CD4-positive, CD25-positive, alpha-beta regulatory T cell (primary cell): ENCODE measurements at regions not wholly inside any gene's neighbourhood (a gene's known extent, or its start where the extent isn't known, plus 50 kb on each side); places are given as distances from the start of the nearest gene placed in this dataset.

ENCODE experiments used
- ATAC-seq, 2 donors: fragments of 150-1000 bp; cut with Tn5 transposase; one replicate each; pipeline ENCODE4 v1.10.0; 2021; ENCODE audit warnings: low read depth in 2 of 2, moderate number of reproducible peaks in 2 of 2, moderate library complexity in 1 of 2
- DNase-seq, 3 donors: peaks; one replicate each; pipeline versions ENCODE4 v3.0.0 to v3.0.0-alpha.2; 2012 to 2022; ENCODE audit warnings: mixed read lengths in 1 of 3
- H3K27ac ChIP-seq: one replicate; pipeline ENCODE4 v1.7.0; 2013; ENCODE audit warnings: mild to moderate bottlenecking, low read length; ENCODE audit not compliant: insufficient read depth, poor library complexity, severe bottlenecking
- H3K27me3 ChIP-seq: one replicate; pipeline ENCODE4 v1.7.0; 2013; ENCODE audit warnings: low read length; ENCODE audit not compliant: control insufficient read depth, insufficient read depth
- H3K36me3 ChIP-seq: one replicate; pipeline ENCODE4 v1.7.0; 2013; ENCODE audit warnings: mild to moderate bottlenecking, low read length, moderate library complexity; ENCODE audit not compliant: control insufficient read depth, insufficient read depth
- H3K4me1 ChIP-seq: 2 replicates; pipeline ENCODE4 v1.7.0; 2013; ENCODE audit warnings: mild to moderate bottlenecking, low read length; ENCODE audit not compliant: insufficient read depth, control insufficient read depth, poor library complexity, severe bottlenecking
- H3K4me3 ChIP-seq: one replicate; pipeline ENCODE4 v1.7.0; 2013; ENCODE audit warnings: low read depth, mild to moderate bottlenecking, low read length, moderate library complexity
- H3K9me3 ChIP-seq, 2 experiments: 1 replicate in 1 of 2; 2 replicates in 1 of 2; pipeline ENCODE4 v1.7.0; 2013; ENCODE audit warnings: low read length in 2 of 2, mild to moderate bottlenecking in 1 of 2, moderate library complexity in 1 of 2; ENCODE audit not compliant: control insufficient read depth in 2 of 2
- H3K27ac Mint-ChIP-seq, 3 donors: one replicate each; pipeline ENCODE4 v1.8.0; 2020 to 2022; ENCODE audit warnings: mild to moderate bottlenecking in 3 of 3, mixed read lengths in 3 of 3, moderate library complexity in 2 of 3
- H3K27me3 Mint-ChIP-seq: one replicate; pipeline ENCODE4 v1.8.0; 2022; ENCODE audit warnings: mild to moderate bottlenecking, mixed read lengths
- H3K36me3 Mint-ChIP-seq: one replicate; pipeline ENCODE4 v1.8.0; 2020; ENCODE audit warnings: mixed read lengths
- H3K4me1 Mint-ChIP-seq, 4 donors: one replicate each; pipeline ENCODE4 v1.8.0; 2020 to 2022; ENCODE audit warnings: mixed read lengths in 4 of 4, mild to moderate bottlenecking in 1 of 4
- H3K4me3 Mint-ChIP-seq, 4 donors: one replicate each; pipeline ENCODE4 v1.8.0; 2020 to 2022; ENCODE audit warnings: mild to moderate bottlenecking in 4 of 4, mixed read lengths in 4 of 4, moderate library complexity in 3 of 4
- H3K9me3 Mint-ChIP-seq, 7 donors: one replicate each; pipeline ENCODE4 v1.8.0; 2020 to 2022; ENCODE audit warnings: mixed read lengths in 7 of 7, mild to moderate bottlenecking in 3 of 7, moderate library complexity in 2 of 7

GRCh38 chr17:79667746-79668145 lies 56.9 kb upstream of the RBFOX3 start:
- Mint-ChIP-seq H3K36me3 (no peaks in the 10 kb centered on the region), H3K9me3 (peaks cover 0 to 10% (median 2%) of the 10 kb centered on the region in 7 donors), H3K27ac (no peak overlapping the region), H3K4me3 (no peak overlapping the region), H3K27me3 (peaks cover 14% of the 10 kb centered on the region), H3K4me1 (no peaks in the 10 kb centered on the region)
- Histone ChIP-seq H3K27me3 (no peaks in the 10 kb centered on the region), H3K36me3 (no peaks in the 10 kb centered on the region), H3K4me3 (no peak overlapping the region), H3K9me3 (peaks cover 0 to under 1% of the 10 kb centered on the region in 2 experiments), H3K4me1 (no peaks in the 10 kb centered on the region), H3K27ac (no peak overlapping the region)
- no peak for DNase-seq
- ATAC-seq = no peak

DNA sequence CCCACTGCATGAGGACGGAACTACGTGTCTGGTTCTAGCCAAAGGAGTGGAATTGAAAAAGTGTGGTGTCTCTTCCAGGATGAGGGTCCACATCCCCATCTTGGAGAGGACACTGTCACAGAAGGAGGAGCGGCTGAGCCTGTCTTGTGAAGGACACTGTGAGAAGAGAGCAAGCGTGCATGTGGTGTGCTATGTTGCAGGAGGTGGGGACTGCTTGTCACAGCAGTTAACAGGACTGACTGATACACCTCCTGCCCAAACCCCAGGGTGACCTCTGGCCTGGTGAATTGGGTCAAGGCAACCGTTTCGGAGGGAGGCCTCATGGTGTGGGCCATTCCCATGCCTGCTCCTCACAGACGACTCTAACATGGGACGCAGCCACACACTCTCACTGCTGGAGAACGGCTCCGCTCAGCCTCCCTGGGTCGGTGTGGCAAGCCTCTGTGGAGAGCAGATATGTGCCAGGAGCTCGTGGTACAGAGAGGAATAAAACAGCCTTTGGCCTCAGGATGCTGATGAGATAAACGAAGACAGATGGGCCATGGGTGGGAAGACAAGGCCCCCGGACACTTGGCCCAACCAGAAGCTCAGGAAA lies 56.4 kb upstream of the RBFOX3 start:
- no peak for DNase-seq
- no peaks in the 10 kb centered on the region for H3K4me1 Mint-ChIP-seq
- H3K27ac Mint-ChIP-seq = no peak overlapping the region
- H3K36me3 Mint-ChIP-seq = no peaks in the 10 kb centered on the region
- H3K27me3 Mint-ChIP-seq = peaks cover 14% of the 10 kb centered on the region
- Histone ChIP-seq H3K27me3 (no peaks in the 10 kb centered on the region), H3K36me3 (no peaks in the 10 kb centered on the region), H3K27ac (no peak overlapping the region), H3K9me3 (no peaks in the 10 kb centered on the region), H3K4me3 (no peak overlapping the region), H3K4me1 (no peaks in the 10 kb centered on the region)
- peaks cover 0 to 8% (median 0%) of the 10 kb centered on the region in 7 donors for H3K9me3 Mint-ChIP-seq
- no peak overlapping the region for H3K4me3 Mint-ChIP-seq
- ATAC-seq = no peak

DNA sequence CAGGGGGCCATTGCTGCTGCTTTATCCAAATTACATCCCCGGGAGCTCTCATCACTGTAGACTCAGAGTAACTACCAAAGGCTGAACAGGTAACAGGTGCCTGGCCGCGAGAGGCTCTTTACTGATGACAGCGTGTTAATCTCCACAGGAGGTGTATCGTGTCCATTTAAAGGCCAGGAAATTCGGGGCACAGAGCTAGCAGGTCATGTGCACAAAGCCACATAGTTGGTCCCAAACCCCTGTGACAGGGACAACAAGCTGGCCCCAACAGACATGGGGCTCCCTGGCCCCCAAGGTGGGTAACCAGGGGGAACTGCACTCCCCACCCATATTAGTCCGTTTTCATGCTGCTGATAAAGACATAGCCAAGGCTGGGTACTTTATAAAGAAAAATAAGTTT lies 55.3 kb upstream of the RBFOX3 start:
- ATAC-seq (no peak), DNase-seq (no peak)
- peaks cover 4% of the 10 kb centered on the region for H3K27me3 ChIP-seq
- no peak overlapping the region for H3K27ac ChIP-seq
- H3K27ac Mint-ChIP-seq = no peak overlapping the region
- H3K36me3 ChIP-seq = no peaks in the 10 kb centered on the region
- no peak overlapping the region for H3K4me3 Mint-ChIP-seq
- peaks cover 0 to 4% (median 2%) of the 10 kb centered on the region in 7 donors for H3K9me3 Mint-ChIP-seq
- H3K4me1 ChIP-seq = no peaks in the 10 kb centered on the region
- H3K36me3 Mint-ChIP-seq = no peaks in the 10 kb centered on the region
- H3K4me1 Mint-ChIP-seq = no peaks in the 10 kb centered on the region
- no peak overlapping the region for H3K4me3 ChIP-seq
- peaks cover 0 to 5% of the 10 kb centered on the region in 2 experiments for H3K9me3 ChIP-seq
- peaks cover 14% of the 10 kb centered on the region for H3K27me3 Mint-ChIP-seq

DNA sequence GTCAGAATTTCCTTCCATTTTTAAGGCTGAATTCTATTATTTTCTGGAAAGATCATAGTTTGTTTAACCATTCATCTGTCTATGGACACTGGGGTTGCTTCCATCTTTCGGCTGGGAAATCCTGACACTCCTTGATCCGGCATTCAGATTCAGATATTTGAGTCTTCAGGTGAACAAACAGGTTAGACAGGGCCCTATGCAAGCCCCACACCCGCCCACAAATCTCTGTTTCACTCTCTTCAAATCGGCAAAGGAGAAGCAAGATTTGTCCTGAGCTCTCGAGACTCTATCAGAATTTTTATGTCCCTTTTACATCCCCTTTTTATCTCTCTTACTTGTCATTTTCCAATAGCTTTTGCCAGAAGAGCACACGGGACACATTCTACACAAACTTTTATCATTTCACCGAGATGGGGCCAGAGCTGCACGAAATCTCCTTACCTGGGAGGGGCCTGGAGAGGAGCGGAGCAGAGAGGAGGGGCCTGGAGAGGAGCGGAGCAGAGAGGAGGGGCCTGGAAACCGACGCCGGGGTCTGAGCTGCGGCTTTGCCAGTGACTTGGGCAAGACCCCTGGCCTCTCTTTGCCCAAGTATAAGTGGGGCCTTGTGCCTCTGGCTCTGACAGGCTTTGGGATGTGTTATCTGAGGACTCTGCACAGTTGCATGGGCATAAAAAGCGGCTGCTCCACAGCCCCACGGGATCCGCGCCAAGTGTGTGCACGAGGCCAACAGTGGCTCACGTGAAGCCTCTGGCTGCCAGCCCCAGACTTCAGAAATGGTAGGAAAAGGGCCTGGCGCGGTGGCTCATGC lies 54.3 kb upstream of the RBFOX3 start:
- H3K27me3 Mint-ChIP-seq = peaks cover 20% of the 10 kb centered on the region
- no peak overlapping the region for H3K27ac Mint-ChIP-seq
- Histone ChIP-seq H3K4me1 (no peaks in the 10 kb centered on the region), H3K9me3 (peaks cover 0 to 5% of the 10 kb centered on the region in 2 experiments), H3K27ac (no peak overlapping the region), H3K27me3 (peaks cover 4% of the 10 kb centered on the region), H3K4me3 (no peak overlapping the region), H3K36me3 (no peaks in the 10 kb centered on the region)
- no peaks in the 10 kb centered on the region for H3K4me1 Mint-ChIP-seq
- ATAC-seq (no peak), DNase-seq (no peak)
- peaks cover 0 to 9% (median 2%) of the 10 kb centered on the region in 7 donors for H3K9me3 Mint-ChIP-seq
- H3K4me3 Mint-ChIP-seq = no peak overlapping the region
- no peaks in the 10 kb centered on the region for H3K36me3 Mint-ChIP-seq

DNA sequence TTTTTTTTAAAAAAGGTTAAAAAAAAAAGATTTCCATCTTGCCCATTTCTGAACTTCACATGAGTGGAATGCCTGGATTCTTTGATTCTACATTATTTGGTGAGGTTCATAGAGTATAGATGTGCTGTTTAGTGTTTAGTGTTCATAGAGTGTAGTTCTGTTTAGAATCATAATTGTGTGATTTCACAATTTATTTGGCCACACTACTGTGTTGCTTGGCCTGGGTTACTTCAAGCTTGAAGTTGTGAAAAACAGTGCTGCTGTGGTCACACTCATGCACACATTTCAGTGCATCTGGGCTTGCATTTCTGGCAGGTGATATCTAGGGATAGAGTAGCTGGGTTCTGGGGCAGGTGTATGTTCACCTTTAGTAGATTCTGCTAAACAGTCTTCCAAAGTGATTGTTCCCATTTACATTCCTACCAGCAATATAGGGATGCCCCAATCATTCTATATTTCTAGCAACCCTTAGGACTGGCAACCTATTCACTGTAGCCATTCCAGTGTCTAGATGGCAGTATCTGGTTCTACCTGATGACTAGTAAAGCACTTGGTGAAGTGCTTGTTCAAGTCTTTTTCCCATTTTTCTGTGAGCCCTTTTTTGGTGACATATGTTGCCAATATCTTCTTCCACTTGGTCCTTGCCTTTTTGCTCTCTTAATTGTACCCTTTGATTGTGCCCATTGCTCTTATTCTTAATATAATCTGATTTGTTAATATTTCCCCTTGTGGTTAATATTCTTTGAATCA lies 50.6 kb upstream of the RBFOX3 start:
- no peaks in the 10 kb centered on the region for H3K4me1 ChIP-seq
- no peak overlapping the region for H3K4me3 Mint-ChIP-seq
- H3K27me3 Mint-ChIP-seq = peaks cover 20% of the 10 kb centered on the region
- H3K9me3 Mint-ChIP-seq = peaks cover 0 to 9% (median 3%) of the 10 kb centered on the region in 7 donors
- no peaks in the 10 kb centered on the region for H3K36me3 ChIP-seq
- peaks cover 0 to 3% (median under 1%) of the 10 kb centered on the region in 4 donors for H3K4me1 Mint-ChIP-seq
- no peak overlapping the region for H3K27ac Mint-ChIP-seq
- DNase-seq (no peak), ATAC-seq (no peak)
- no peak overlapping the region for H3K27ac ChIP-seq
- peaks cover 9% of the 10 kb centered on the region for H3K27me3 ChIP-seq
- no peaks in the 10 kb centered on the region for H3K36me3 Mint-ChIP-seq
- no peak overlapping the region for H3K4me3 ChIP-seq
- peaks cover 0 to 5% of the 10 kb centered on the region in 2 experiments for H3K9me3 ChIP-seq
